GM12878 (cell line): ENCODE measurements at regions not wholly inside any gene's neighbourhood (a gene's known extent, or its start where the extent isn't known, plus 50 kb on each side); places are given as distances from the start of the nearest gene placed in this dataset.

Experiments used
- ASH2L ChIP-seq: fragments of 300-600, 200-600 bp; sonication (generic); IDR thresholded peaks from 2 replicates; pipeline ENCODE4 v1.6.1; 2017; ENCODE audit warnings: low read depth, mild to moderate bottlenecking, borderline replicate concordance
- ATF2 ChIP-seq: IDR thresholded peaks from 2 replicates; pipeline ENCODE4 v1.6.1; 2012; ENCODE audit warnings: low read length, inconsistent platforms
- CBX3 ChIP-seq: fragments of 200-600 bp; sonication (generic); IDR thresholded peaks from 2 replicates; pipeline ENCODE4 v1.6.1; 2016; ENCODE audit warnings: low read depth, borderline replicate concordance
- CREM ChIP-seq: IDR thresholded peaks from 2 replicates; pipeline ENCODE4 v1.6.1; 2014; ENCODE audit warnings: antibody characterized with exemption, low read depth
- EP300 ChIP-seq, 2 experiments: fragments of 150-350 bp in 1 of 2; IDR thresholded peaks; 2 replicates each; pipeline ENCODE4 v1.6.1; 2011 to 2012; ENCODE audit warnings: low read depth in 2 of 2, low read length in 2 of 2, borderline replicate concordance in 1 of 2, improper control_type of control experiment in 1 of 2, inconsistent platforms in 1 of 2; ENCODE audit not compliant: control insufficient read depth in 1 of 2
- ESRRA ChIP-seq: IDR thresholded peaks from 2 replicates; pipeline ENCODE4 v1.6.1; 2012; ENCODE audit warnings: mild to moderate bottlenecking, low read length, improper control_type of control experiment
- ETV6 ChIP-seq, 2 experiments: fragments of 450-650 bp in 1 of 2; IDR thresholded peaks in 1 of 2; conservative IDR thresholded peaks in 1 of 2; 2 replicates each; pipeline ENCODE4 v1.6.1; 2014; ENCODE audit warnings: antibody characterized with exemption in 1 of 2, borderline replicate concordance in 1 of 2, low read depth in 1 of 2, mild to moderate bottlenecking in 1 of 2, moderate library complexity in 1 of 2
- FOXK2 ChIP-seq: fragments of 450-650 bp; IDR thresholded peaks from 2 replicates; pipeline ENCODE4 v1.6.1; 2017; ENCODE audit warnings: mild to moderate bottlenecking, moderate library complexity
- IRF3 ChIP-seq: fragments of 450-650 bp; IDR thresholded peaks from 2 replicates; pipeline ENCODE4 v1.6.1; 2014; ENCODE audit warnings: mild to moderate bottlenecking
- IRF4 ChIP-seq: IDR thresholded peaks from 2 replicates; pipeline ENCODE4 v1.6.1; 2011; ENCODE audit warnings: low read depth, low read length
- IRF5 ChIP-seq: fragments of 450-650 bp; IDR thresholded peaks from 2 replicates; pipeline ENCODE4 v1.6.1; 2017; ENCODE audit warnings: borderline replicate concordance
- JUND ChIP-seq: IDR thresholded peaks from 2 replicates; pipeline ENCODE4 v1.6.1; 2012; ENCODE audit warnings: low read depth, mild to moderate bottlenecking, low read length, improper control_type of control experiment, moderate library complexity
- MLLT1 ChIP-seq: fragments of 450-650 bp; IDR thresholded peaks from 2 replicates; pipeline ENCODE4 v1.6.1; 2016; ENCODE audit warnings: mild to moderate bottlenecking
- MYB ChIP-seq: fragments of 150-350 bp; IDR thresholded peaks from 2 replicates; pipeline ENCODE4 v1.6.1; 2014; ENCODE audit warnings: mild to moderate bottlenecking, low read depth, low read length, borderline replicate concordance
- NFYB ChIP-seq: IDR thresholded peaks from 2 replicates; pipeline ENCODE4 v1.6.1; 2011; ENCODE audit warnings: low read depth, mild to moderate bottlenecking, low read length, improper control_type of control experiment, moderate library complexity; ENCODE audit not compliant: insufficient read depth
- RAD51 ChIP-seq: fragments of 450-650 bp; IDR thresholded peaks from 2 replicates; pipeline ENCODE4 v1.6.1; 2016; ENCODE audit warnings: moderate library complexity, mild to moderate bottlenecking, inconsistent platforms
- SIN3A ChIP-seq: IDR thresholded peaks from 2 replicates; pipeline ENCODE4 v1.6.1; 2012; ENCODE audit warnings: low read depth, low read length, improper control_type of control experiment
- SMAD5 ChIP-seq: IDR thresholded peaks from 2 replicates; pipeline ENCODE4 v1.6.1; 2016; ENCODE audit warnings: antibody characterized with exemption, low read depth
- SMC3 ChIP-seq: IDR thresholded peaks from 2 replicates; pipeline ENCODE4 v1.6.1; 2011; ENCODE audit warnings: low read length, improper control_type of control experiment, borderline replicate concordance
- SUZ12 ChIP-seq: fragments of 200-600 bp; sonication (generic); IDR thresholded peaks from one replicate; pipeline ENCODE4 v1.6.1; 2018; ENCODE audit warnings: antibody characterized with exemption, mild to moderate bottlenecking; ENCODE audit not compliant: unreplicated experiment
- TAF1 ChIP-seq: IDR thresholded peaks from 2 replicates; pipeline ENCODE4 v1.6.1; 2011; ENCODE audit warnings: mild to moderate bottlenecking, low read depth, low read length, borderline replicate concordance
- TCF12 ChIP-seq: IDR thresholded peaks from 2 replicates; pipeline ENCODE4 v1.6.1; 2011; ENCODE audit warnings: low read depth, mild to moderate bottlenecking, low read length
- YBX1 ChIP-seq: fragments of 450-650 bp; IDR thresholded peaks from 2 replicates; pipeline ENCODE4 v1.6.1; 2016; ENCODE audit warnings: antibody characterized with exemption
- ZNF274 ChIP-seq: IDR thresholded peaks from one replicate; pipeline ENCODE4 v1.8.0; 2011; ENCODE audit not compliant: insufficient read length, insufficient read depth
- ZSCAN29 ChIP-seq: fragments of 450-650 bp; IDR thresholded peaks from 2 replicates; pipeline ENCODE4 v1.6.1; 2017; ENCODE audit warnings: mild to moderate bottlenecking, moderate library complexity

- TF ChIP-seq MLLT1: no peak
- TF ChIP-seq SIN3A: no peak
- no peak for TF ChIP-seq MYB
- peak; percentile 57 for TF ChIP-seq ATF2
- TF ChIP-seq YBX1: no peak
- no peak for TF ChIP-seq RAD51
- TF ChIP-seq SMAD5: no peak
- TF ChIP-seq TAF1: no peak
- no peak for TF ChIP-seq NFYB
- no peak for TF ChIP-seq FOXK2
- 0 out of 2 replicates have a peak, but pooled peaks have one; percentile 26 for TF ChIP-seq CREM
- TF ChIP-seq SUZ12: no peak
- no peak for TF ChIP-seq CBX3
- TF ChIP-seq TCF12: no peak
- TF ChIP-seq JUND: no peak
- no peak for TF ChIP-seq SMC3
- TF ChIP-seq ASH2L: no peak
- TF ChIP-seq ETV6 (conservative IDR thresholded peaks at IDR 0.05 in 1 of 2, IDR thresholded peaks at IDR 0.05 in 1 of 2; ENCODE audit: borderline replicate concordance in 1 of 2, low read depth in 1 of 2): no peak
- TF ChIP-seq ESRRA: no peak
- no peak for TF ChIP-seq IRF5
- 0 out of 2 replicates have a peak, but pooled peaks have one; percentile 46 for TF ChIP-seq IRF4
- TF ChIP-seq IRF3: no peak
- TF ChIP-seq ZNF274: no peak
- TF ChIP-seq EP300 (IDR thresholded peaks at IDR 0.05; ENCODE audit: borderline replicate concordance in 1 of 2, control insufficient read depth in 1 of 2, low read depth in 2 of 2, low read length in 2 of 2): no peak; a peak in 1 of 4 replicates
- TF ChIP-seq ZSCAN29: no peak
Observed at GRCh38 chr5:58239045-58239444, 220.8 kb downstream of the PLK2 start (continued).
